ENCODE measurements at regions not wholly inside any gene's neighbourhood (a gene's known extent, or its start where the extent isn't known, plus 50 kb on each side); places are given as distances from the start of the nearest gene placed in this dataset.
"Not testable (repeated sequence)": the region's sequence is repeated elsewhere in the genome, so short reads cannot be mapped to it uniquely, and the experiment has no call there.

DNA sequence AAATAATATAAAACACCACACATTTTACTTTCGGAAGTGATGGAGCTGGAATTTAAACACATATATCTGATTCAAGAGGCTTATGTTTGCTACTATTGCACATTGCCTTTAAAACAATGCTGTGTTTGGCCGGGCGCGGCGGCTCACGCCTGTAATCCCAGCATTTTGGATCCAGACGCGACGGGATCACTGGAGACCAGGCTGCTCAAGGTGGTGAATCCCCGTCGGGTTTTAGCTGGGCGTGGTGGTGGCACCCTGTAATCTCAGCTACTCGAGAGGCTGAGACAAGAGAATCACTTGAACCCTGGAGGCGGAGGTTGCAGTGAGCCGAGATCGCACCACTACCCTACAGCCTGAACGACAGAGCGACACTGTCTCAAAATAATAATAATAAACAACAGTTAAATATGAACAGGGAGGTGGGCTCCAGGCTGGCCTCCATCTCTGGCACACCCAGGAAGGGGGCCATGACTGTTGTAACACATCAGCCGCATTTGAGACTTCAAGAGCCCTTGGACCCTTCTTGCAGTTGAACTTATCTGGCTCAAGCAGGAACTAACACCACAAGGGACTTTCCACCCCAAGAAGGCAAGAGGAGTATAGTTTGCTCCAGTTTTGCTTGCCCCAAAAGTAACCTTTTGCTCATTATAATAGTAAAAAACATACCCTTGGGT is 127.1 kb upstream of the ZNF184 start:
- POLR2A ChIA-PET = interaction anchor here (0.6 to 2.0 kb wide), 7 partner anchors 9 to 1579 kb away, joined by 3 to 8 read pairs (median 5); partner anchors contain the start of gene ZNF184
- BruUV-seq (replicated peaks) = no TSS peak
- Mint-ChIP-seq H3K27ac (ENCODE audit: low read depth, unreplicated experiment) (no peak overlapping the region), H3K4me1 (ENCODE audit: insufficient read depth, unreplicated experiment) (peaks cover 7% of the 10 kb centered on the region), H3K27me3 (ENCODE audit: insufficient read depth, unreplicated experiment) (no peaks in the 10 kb centered on the region), H3K9me3 (ENCODE audit: unreplicated experiment) (no peaks in the 10 kb centered on the region), H3K4me3 (ENCODE audit: unreplicated experiment) (no peak overlapping the region), H3K36me3 (ENCODE audit: insufficient read depth, unreplicated experiment) (peaks cover 14% of the 10 kb centered on the region)
- no peak for DNase-seq (ENCODE audit: unreplicated experiment)
- intact Hi-C loops (cut with micrococcal nuclease) = loop anchor here (10.0 kb wide), 2 partner anchors 125 to 365 kb away; partner anchors contain the start of gene ZNF184
- TF ChIP-seq, protein P1, sequence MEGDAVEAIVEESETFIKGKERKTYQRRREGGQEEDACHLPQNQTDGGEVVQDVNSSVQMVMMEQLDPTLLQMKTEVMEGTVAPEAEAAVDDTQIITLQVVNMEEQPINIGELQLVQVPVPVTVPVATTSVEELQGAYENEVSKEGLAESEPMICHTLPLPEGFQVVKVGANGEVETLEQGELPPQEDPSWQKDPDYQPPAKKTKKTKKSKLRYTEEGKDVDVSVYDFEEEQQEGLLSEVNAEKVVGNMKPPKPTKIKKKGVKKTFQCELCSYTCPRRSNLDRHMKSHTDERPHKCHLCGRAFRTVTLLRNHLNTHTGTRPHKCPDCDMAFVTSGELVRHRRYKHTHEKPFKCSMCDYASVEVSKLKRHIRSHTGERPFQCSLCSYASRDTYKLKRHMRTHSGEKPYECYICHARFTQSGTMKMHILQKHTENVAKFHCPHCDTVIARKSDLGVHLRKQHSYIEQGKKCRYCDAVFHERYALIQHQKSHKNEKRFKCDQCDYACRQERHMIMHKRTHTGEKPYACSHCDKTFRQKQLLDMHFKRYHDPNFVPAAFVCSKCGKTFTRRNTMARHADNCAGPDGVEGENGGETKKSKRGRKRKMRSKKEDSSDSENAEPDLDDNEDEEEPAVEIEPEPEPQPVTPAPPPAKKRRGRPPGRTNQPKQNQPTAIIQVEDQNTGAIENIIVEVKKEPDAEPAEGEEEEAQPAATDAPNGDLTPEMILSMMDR (IDR thresholded peaks at IDR 0.05; ENCODE audit: unreplicated experiment) = no peak
- CTCF ChIA-PET = interaction anchor here (0.6 to 2.4 kb wide), 3 partner anchors 9 to 72 kb away, joined by 3 to 12 read pairs (median 4); no protein-coding TSS in a partner anchor

DNA sequence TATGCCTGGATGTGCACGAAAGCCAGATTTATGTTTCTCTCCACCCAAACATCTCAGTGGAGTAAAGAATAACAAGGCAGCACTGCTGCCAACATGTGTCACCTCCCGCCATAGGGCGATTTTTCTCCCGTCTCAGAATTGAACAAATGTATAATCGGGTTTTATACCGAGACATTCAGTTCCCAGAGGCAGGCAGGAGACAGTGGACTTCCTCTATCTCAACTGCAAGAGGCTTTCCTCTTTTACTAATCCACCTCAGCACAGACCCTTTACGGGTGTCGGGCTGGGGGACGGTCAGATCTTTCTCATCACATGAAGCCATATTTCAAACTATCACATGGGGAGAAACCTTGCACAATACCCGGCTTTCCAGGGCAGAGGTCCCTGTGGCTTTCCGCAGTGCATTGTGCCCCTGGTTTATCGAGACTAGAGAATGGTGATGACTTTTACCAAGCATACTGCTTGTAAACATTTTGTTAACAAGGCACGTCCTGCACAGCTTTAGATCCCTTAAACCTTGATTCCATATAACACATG is 124.2 kb upstream of the ZNF184 start:
- H3K27me3 Mint-ChIP-seq (ENCODE audit: insufficient read depth, unreplicated experiment); H3K4me1 Mint-ChIP-seq (ENCODE audit: insufficient read depth, unreplicated experiment); H3K27ac Mint-ChIP-seq (ENCODE audit: low read depth, unreplicated experiment); POLR2A ChIA-PET; BruUV-seq (replicated peaks); H3K4me3 Mint-ChIP-seq (ENCODE audit: unreplicated experiment); DNase-seq (ENCODE audit: unreplicated experiment); H3K9me3 Mint-ChIP-seq (ENCODE audit: unreplicated experiment); intact Hi-C loops (cut with micrococcal nuclease): not testable (repeated sequence)
- CTCF ChIA-PET = interaction anchor here (1.9 kb wide), 1 partner anchor 12 kb away, joined by 4 read pairs; no protein-coding TSS in a partner anchor
- H3K36me3 Mint-ChIP-seq (ENCODE audit: insufficient read depth, unreplicated experiment) = peaks cover 10% of the 10 kb centered on the region

DNA sequence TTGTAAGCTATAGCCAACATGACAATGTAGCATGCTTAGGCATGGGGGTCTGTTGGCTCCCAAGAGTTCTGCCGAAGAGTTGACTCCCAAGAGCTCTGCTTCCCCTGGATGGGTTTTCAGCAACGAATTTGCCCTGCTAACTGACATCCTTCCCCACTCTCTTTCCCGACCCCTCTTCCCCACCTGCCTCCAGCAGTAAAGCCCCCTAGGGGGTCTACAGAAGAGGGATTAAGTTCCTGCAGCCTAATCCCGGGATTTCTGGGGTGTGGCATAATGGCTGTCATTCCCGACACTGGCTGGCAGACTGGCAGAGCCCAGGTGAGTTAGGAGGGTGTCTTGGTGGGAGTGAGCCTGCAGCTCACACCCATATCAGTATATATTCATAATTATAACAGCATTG is 121.0 kb upstream of the ZNF184 start:
- TF ChIP-seq, protein P1 (IDR thresholded peaks at IDR 0.05; ENCODE audit: unreplicated experiment) = no peak
- Mint-ChIP-seq H3K27ac (ENCODE audit: low read depth, unreplicated experiment) (no peak overlapping the region), H3K4me1 (ENCODE audit: insufficient read depth, unreplicated experiment) (no peaks in the 10 kb centered on the region), H3K27me3 (ENCODE audit: insufficient read depth, unreplicated experiment) (no peaks in the 10 kb centered on the region), H3K9me3 (ENCODE audit: unreplicated experiment) (no peaks in the 10 kb centered on the region), H3K36me3 (ENCODE audit: insufficient read depth, unreplicated experiment) (no peaks in the 10 kb centered on the region), H3K4me3 (ENCODE audit: unreplicated experiment) (no peak overlapping the region)
- ChIA-PET CTCF (interaction anchor here (1.4 kb wide), 1 partner anchor 24 kb away, joined by 7 read pairs; no protein-coding TSS in a partner anchor), POLR2A (interaction anchor here (0.6 to 1.8 kb wide), 8 partner anchors 10 to 94 kb away, joined by 3 to 6 read pairs (median 3); no protein-coding TSS in a partner anchor)
- intact Hi-C loops (cut with micrococcal nuclease) = loop anchor here (5.0 kb wide), 1 partner anchor 158 kb away; no protein-coding TSS in a partner anchor
- no peak for DNase-seq (ENCODE audit: unreplicated experiment)
- no TSS peak for BruUV-seq (replicated peaks)

DNA sequence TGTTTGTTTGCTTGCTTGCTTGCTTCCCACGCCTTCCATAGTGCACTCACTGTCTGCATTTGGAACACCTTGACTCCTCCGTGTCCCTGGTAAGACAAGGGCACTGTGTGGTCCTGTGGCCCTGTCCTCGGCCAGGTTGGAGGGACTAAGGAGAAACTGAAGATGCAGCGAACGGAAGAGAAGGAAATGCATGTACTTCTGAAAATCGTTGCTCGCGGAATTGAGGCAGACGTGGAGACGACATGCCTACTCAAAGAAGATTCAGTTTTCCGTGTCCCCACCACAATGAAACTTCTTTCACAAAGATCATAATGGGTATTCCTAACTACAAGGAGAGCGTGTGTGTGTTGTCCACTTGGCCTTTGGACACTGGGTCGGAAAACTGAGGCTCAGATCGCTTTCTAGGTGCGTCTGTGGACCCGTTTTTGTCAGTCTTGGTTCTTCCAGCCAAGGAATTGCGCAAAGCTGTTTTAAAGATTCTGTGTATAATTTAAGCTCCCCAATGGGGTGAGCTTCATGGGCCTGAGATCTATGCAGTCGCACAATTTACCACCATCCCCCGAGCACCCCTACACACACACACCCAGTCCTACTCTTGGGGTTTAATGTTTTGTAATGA is 120.4 kb upstream of the ZNF184 start:
- H3K4me1 Mint-ChIP-seq (ENCODE audit: insufficient read depth, unreplicated experiment) = no peaks in the 10 kb centered on the region
- no peak overlapping the region for H3K4me3 Mint-ChIP-seq (ENCODE audit: unreplicated experiment)
- ChIA-PET CTCF (no interaction called here), POLR2A (interaction anchor here (0.8 to 1.8 kb wide), 7 partner anchors 9 to 298 kb away, joined by 3 to 6 read pairs (median 3); no protein-coding TSS in a partner anchor)
- no peaks in the 10 kb centered on the region for H3K36me3 Mint-ChIP-seq (ENCODE audit: insufficient read depth, unreplicated experiment)
- BruUV-seq (replicated peaks) = no TSS peak
- no peak for DNase-seq (ENCODE audit: unreplicated experiment)
- no peaks in the 10 kb centered on the region for H3K9me3 Mint-ChIP-seq (ENCODE audit: unreplicated experiment)
- no peak overlapping the region for H3K27ac Mint-ChIP-seq (ENCODE audit: low read depth, unreplicated experiment)
- TF ChIP-seq, protein P1 (IDR thresholded peaks at IDR 0.05; ENCODE audit: unreplicated experiment) = no peak
- no peaks in the 10 kb centered on the region for H3K27me3 Mint-ChIP-seq (ENCODE audit: insufficient read depth, unreplicated experiment)
- intact Hi-C loops (cut with micrococcal nuclease) = loop anchor here (5.0 kb wide), 1 partner anchor 159 kb away; no protein-coding TSS in a partner anchor

All from MCF 10A (cell line).